ENCODE measurements at regions not wholly inside any gene's neighbourhood (a gene's known extent, or its start where the extent isn't known, plus 50 kb on each side); places are given as distances from the start of the nearest gene placed in this dataset.
A peak's percentile ranks its signal among the peaks of the same experiment; 100 is the strongest.
"Not testable (repeated sequence)": the region's sequence is repeated elsewhere in the genome, so short reads cannot be mapped to it uniquely, and the experiment has no call there.

DNA sequence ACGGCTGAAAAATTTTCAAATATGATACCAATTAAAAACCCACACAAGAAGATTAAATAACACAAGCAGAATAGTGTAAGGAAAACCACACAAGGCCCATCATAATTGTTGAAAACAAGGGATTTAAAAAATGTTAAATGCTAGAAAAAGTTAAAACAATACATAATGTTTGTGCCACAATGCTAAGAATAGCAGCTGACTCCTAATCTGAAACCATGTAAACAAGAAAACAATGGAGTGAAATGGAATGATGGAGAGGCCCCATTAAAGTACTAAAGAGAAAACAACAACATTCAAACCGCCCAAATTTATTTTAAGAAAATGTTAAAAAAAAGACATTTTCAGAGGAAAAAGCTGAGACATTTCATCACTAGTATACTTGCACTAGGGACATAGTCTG is 663.6 kb upstream of the NCAM2 start:
- DNase-seq (ENCODE audit: low read depth, low spot score), result no peak

DNA sequence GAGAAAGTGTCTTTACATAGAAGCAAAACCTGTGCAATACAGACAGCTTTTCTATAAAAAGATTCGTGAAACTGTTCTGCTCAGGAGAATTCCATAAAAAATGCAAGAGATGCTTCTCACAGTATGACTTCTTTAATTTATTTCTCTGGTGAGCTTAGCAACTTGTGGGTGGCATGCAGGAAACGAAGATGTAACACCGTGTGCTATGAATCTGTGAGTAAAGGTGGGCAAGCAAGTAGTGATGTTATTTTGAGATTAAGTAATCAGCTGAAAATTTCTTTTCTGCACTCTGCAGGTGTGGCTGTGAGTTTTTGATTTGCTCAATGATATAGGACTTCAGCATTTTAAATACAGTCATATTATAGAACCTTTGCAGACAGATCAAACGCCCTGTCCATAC is 656.8 kb upstream of the NCAM2 start:
- no peak for DNase-seq (ENCODE audit: low read depth, low spot score)

- DNase-seq (ENCODE audit: low read depth, low spot score), result no peak
Observed at GRCh38 chr21:20343186-20343585, 655.0 kb upstream of the NCAM2 start.

- no peak for DNase-seq (ENCODE audit: low read depth, low spot score)
Observed at GRCh38 chr21:20351138-20351537, 647.1 kb upstream of the NCAM2 start.

GRCh38 chr21:20353351-20353750 is 644.9 kb upstream of the NCAM2 start:
- DNase-seq (ENCODE audit: low read depth, low spot score), result no peak

DNA sequence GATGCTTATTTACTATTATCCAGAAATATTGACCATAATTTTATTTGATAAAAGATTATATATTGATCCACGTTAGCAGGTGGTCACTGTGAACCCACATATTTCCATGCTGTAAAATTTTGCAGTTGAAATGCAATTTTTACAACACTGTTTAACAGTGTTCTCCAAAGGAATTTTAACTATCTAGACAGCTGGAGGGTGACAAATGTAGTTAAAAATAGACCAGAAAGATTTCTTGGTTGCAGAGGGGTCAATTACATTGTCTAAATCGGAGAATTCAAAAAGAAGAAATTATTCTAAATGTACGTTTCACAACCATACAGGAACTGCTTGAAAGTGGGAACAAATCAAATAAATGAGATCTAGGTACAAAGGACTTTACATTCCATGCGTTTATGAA is 625.2 kb upstream of the NCAM2 start:
- DNase-seq (ENCODE audit: low read depth, low spot score), result no peak

DNA sequence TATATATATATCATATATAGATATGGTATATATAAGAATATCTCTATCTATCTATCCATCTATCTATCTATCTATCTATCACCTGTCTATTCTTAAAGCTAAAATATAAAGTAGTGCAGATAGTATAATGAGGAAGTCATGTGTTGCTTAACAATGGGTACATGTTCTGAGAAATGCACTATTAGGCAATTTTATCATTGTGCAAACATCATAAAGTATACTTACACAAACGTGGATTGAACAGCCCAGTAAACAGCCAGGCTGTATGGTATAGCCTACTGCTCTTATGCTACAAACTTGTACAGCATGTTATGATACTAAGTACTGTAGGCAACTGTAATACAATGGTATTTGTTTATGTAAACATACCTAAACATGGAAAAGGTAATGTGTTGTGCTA is 621.0 kb upstream of the NCAM2 start:
- DNase-seq (ENCODE audit: low read depth, low spot score), result no peak

- peak; percentile 5 for DNase-seq (ENCODE audit: low read depth, low spot score)
Observed at GRCh38 chr21:20388400-20388799, 609.8 kb upstream of the NCAM2 start.

DNA sequence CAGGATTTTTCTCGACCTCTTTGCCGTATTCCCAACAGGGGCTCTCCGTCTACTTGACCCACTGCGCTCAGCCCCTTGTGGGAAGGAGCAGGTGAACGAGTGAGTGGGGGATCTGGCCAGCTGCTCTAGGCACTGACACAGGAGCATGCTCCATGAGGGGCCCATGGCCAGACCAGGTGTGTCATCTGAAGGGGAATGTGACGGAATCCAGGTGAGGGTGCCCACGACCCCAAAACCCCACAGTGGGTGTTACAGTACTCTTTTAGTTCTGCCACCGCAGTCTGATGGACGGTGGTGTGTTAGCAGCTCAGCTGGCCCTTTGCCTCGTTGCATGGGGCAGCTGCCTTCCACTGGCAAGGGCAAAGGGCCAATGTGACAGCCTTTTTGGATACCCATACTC is 601.4 kb upstream of the NCAM2 start:
- DNase-seq (ENCODE audit: low read depth, low spot score), result no peak

DNA sequence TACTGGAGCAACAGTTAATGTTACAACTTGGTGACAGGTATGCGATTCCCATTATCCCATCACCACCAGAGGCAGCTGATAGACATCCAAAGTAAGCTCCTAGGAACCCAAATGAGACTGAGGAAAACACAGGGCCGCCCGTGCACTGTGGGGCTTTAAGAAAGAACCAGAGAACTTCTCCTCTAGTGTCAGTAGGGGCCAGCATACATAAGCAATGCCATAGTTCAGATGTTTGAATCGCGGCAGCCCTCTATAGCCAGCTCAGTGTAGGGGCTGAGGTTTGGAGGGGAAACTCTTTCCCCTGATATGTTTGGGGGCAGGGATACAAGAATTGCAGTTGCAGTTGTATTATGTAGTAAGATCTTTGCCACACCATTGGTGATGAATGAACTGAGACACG is 593.3 kb upstream of the NCAM2 start:
- peak; percentile 10 for DNase-seq (ENCODE audit: low read depth, low spot score)

- DNase-seq (ENCODE audit: low read depth, low spot score), result no peak
Observed at GRCh38 chr21:20418353-20418752, 579.9 kb upstream of the NCAM2 start.

- no peak for DNase-seq (ENCODE audit: low read depth, low spot score)
Observed at GRCh38 chr21:20419772-20420171, 578.4 kb upstream of the NCAM2 start.

- DNase-seq (ENCODE audit: low read depth, low spot score), result peak; percentile 7
Observed at GRCh38 chr21:20424943-20425342, 573.3 kb upstream of the NCAM2 start.

GRCh38 chr21:20425856-20426255 is 572.4 kb upstream of the NCAM2 start:
- DNase-seq (ENCODE audit: low read depth, low spot score), result no peak

DNA sequence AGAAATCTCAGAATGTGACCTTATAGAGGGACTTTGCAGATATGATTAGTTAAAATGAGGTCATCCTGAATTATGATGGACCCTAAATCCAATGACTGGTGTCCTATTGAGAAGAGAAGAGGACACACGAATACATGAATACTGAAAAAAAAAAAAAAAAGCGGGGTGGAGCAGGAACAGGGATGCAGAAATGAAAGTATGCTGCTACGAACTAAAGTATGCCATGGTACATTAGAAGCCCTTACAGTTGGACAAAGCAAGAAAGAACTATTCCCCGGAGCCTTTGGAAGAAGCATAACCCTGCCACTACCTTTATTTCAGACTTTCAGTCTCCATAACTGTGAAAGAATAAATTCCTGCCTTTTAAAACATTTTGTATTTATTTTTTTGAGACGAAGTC is 557.9 kb upstream of the NCAM2 start:
- DNase-seq (ENCODE audit: low read depth, low spot score), result no peak

GRCh38 chr21:20443558-20444155 is 554.6 kb upstream of the NCAM2 start:
- peak; percentile 14 for DNase-seq (ENCODE audit: low read depth, low spot score)

DNA sequence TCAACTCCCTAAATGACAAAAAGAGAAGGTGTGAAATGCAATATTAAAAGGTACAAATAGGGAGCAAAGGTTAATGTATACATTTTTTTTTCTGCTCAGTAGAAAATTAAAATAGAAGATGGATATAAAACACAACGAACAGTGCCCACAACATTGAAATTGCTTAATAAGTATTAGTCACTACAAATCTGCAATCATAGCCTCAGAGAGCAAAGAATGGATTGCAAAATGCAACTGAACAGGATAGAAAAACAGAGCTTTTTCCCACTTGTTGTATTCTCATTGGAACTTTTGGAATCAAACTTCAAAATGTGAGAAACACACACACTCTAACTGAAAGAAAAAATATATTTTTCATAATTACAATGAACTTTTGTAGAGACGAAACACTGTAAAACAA is 552.2 kb upstream of the NCAM2 start:
- no peak for DNase-seq (ENCODE audit: low read depth, low spot score)

DNA sequence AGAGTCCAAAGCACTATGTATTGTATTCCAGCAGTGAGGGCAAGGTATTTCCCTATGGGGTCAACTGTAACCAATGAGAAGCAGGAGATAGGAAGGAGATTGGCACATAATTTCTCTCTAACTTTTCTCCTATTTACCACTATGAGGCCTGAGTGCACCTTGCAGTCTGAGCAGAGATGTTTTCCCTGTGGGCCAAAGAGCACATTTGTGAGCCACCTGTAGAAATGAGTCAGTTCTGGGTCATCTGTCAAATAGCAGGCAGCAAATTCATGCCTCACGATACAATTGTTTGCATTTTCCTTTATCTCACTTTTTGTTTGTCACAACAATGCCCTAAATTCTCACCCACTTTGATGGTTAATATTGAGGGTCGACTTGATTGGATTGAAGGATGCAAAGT is 547.2 kb upstream of the NCAM2 start:
- no peak for DNase-seq (ENCODE audit: low read depth, low spot score)

GRCh38 chr21:20452935-20453334 is 545.3 kb upstream of the NCAM2 start:
- no peak for DNase-seq (ENCODE audit: low read depth, low spot score)

DNA sequence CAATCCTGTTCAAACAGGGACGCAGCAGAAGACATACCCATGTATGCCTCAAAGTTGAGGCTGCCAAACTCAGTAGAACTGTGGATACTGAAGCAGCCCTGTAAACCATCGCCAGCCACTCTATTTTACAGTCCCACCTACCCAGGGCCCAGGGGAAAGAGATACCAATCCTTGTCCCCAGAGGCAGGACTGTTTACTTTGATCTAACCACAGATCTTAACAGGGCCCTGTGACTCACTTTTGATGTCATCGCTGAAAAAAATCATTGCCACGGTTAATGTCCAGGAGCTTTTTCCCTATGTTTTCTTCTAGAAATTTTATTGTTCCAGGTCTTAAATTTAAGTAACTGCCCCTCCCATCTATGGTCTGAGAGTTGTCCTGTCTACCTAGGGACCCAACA is 538.4 kb upstream of the NCAM2 start:
- no peak for DNase-seq (ENCODE audit: low read depth, low spot score)

DNA sequence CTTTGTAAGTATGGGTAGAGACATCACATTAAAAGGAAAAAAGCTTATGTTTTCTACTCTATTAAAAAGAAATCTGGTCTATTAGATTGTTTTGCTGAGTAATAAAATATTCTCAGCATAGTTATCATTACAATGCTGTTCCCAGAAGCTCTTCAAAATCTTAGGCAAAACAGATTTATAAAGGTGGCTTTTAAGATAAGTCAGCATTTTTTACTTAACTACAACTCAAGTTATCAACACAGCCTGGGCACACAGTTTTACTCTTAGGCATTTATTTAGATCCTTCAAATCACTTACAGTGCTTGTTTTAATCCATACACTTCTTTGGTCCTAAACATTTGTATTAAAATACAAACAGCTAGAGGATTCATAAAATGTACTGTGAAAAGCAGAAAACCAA is 534.8 kb upstream of the NCAM2 start:
- no peak for DNase-seq (ENCODE audit: low read depth, low spot score)

GRCh38 chr21:20469361-20469760 is 528.8 kb upstream of the NCAM2 start:
- no peak for DNase-seq (ENCODE audit: low read depth, low spot score)

DNA sequence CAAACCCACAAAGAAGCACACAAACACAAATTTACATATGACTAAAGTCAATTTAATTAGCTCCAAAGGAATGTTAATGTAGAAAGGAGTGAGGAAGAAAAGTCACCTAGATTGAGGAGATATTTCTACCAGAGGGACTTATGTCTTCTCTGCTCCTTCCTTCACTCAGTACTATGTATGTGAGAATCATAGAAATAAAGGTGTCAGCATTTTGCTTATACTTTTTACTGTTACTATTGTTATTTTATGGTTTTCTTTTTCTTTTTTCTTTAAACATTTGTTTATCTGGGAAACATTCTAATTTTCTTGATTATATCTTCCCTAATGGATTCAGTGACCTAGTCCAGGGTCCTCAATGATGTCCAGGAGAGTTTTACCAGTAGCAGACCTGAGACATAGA is 511.9 kb upstream of the NCAM2 start:
- no peak for DNase-seq (ENCODE audit: low read depth, low spot score)

GRCh38 chr21:20502915-20503314 is 495.3 kb upstream of the NCAM2 start:
- DNase-seq (ENCODE audit: low read depth, low spot score), result not testable (repeated sequence)

Data from ELF-1 (cell line).